ENCODE measurements at regions not wholly inside any gene's neighbourhood (a gene's known extent, or its start where the extent isn't known, plus 50 kb on each side); places are given as distances from the start of the nearest gene placed in this dataset.

DNA sequence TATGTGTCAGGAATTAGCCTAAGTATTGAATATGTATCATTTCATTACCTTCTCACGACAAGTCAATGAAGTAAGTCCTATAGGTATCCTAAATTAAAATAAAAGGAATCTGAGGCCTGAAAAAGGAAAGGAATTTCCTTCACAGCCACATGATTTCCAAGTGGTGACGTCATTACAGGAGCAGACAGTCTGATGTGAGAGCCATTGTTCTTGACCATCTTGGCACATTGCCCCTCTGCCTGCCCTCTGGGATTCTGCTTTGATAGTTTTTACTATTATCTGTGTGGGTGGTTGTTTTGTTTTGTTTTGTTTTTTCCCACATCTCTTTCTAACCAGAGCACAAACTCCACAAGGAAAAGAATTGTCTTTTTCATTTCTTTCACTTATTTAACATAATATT, 219.8 kb upstream of the UFL1 start:
- Mint-ChIP-seq H3K36me3 (no peaks in the 10 kb centered on the region), H3K27ac (no peak overlapping the region), H3K27me3 (ENCODE audit: low read depth) (no peaks in the 10 kb centered on the region), H3K4me1 (peaks cover 36% of the 10 kb centered on the region), H3K4me3 (no peak overlapping the region), H3K9me3 (peaks cover 13% of the 10 kb centered on the region)
- no peak for DNase-seq (ENCODE audit: low spot score in 2 of 2, unreplicated experiment in 2 of 2)
- TF ChIP-seq, protein P1, sequence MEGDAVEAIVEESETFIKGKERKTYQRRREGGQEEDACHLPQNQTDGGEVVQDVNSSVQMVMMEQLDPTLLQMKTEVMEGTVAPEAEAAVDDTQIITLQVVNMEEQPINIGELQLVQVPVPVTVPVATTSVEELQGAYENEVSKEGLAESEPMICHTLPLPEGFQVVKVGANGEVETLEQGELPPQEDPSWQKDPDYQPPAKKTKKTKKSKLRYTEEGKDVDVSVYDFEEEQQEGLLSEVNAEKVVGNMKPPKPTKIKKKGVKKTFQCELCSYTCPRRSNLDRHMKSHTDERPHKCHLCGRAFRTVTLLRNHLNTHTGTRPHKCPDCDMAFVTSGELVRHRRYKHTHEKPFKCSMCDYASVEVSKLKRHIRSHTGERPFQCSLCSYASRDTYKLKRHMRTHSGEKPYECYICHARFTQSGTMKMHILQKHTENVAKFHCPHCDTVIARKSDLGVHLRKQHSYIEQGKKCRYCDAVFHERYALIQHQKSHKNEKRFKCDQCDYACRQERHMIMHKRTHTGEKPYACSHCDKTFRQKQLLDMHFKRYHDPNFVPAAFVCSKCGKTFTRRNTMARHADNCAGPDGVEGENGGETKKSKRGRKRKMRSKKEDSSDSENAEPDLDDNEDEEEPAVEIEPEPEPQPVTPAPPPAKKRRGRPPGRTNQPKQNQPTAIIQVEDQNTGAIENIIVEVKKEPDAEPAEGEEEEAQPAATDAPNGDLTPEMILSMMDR (IDR thresholded peaks at IDR 0.05; ENCODE audit: unreplicated experiment), result no peak

- peaks cover 36% of the 10 kb centered on the region for H3K4me1 Mint-ChIP-seq
These were observed 218.6 kb upstream of the UFL1 start for GRCh38 chr6:96302991-96303390.

GRCh38 chr6:96304997-96305396, 216.6 kb upstream of the UFL1 start:
- Mint-ChIP-seq H3K4me1 (peaks cover 33% of the 10 kb centered on the region), H3K4me3 (no peak overlapping the region), H3K27me3 (ENCODE audit: low read depth) (no peaks in the 10 kb centered on the region), H3K9me3 (peaks cover 23% of the 10 kb centered on the region), H3K27ac (no peak overlapping the region), H3K36me3 (no peaks in the 10 kb centered on the region)
- TF ChIP-seq, protein P1 (IDR thresholded peaks at IDR 0.05; ENCODE audit: unreplicated experiment), result no peak
- DNase-seq (ENCODE audit: low spot score in 2 of 2, unreplicated experiment in 2 of 2), result no peak

More at GRCh38 chr6:96302991-96303390, 218.6 kb upstream of the UFL1 start:
- H3K36me3 Mint-ChIP-seq, result no peaks in the 10 kb centered on the region
- no peak for DNase-seq (ENCODE audit: low spot score in 2 of 2, unreplicated experiment in 2 of 2)
- H3K27me3 Mint-ChIP-seq (ENCODE audit: low read depth), result no peaks in the 10 kb centered on the region
- TF ChIP-seq, protein P1 (IDR thresholded peaks at IDR 0.05; ENCODE audit: unreplicated experiment), result no peak
- H3K4me3 Mint-ChIP-seq, result no peak overlapping the region
- no peak overlapping the region for H3K27ac Mint-ChIP-seq
- H3K9me3 Mint-ChIP-seq, result peaks cover 12% of the 10 kb centered on the region

GRCh38 chr6:96330884-96331283, 190.7 kb upstream of the UFL1 start:
- no peak for DNase-seq (ENCODE audit: low spot score in 2 of 2, unreplicated experiment in 2 of 2)
- Mint-ChIP-seq H3K36me3 (no peaks in the 10 kb centered on the region), H3K4me3 (no peak overlapping the region), H3K27ac (no peak overlapping the region), H3K27me3 (ENCODE audit: low read depth) (no peaks in the 10 kb centered on the region), H3K9me3 (peaks cover 27% of the 10 kb centered on the region), H3K4me1 (no peaks in the 10 kb centered on the region)
- TF ChIP-seq, protein P1 (IDR thresholded peaks at IDR 0.05; ENCODE audit: unreplicated experiment), result no peak

DNA sequence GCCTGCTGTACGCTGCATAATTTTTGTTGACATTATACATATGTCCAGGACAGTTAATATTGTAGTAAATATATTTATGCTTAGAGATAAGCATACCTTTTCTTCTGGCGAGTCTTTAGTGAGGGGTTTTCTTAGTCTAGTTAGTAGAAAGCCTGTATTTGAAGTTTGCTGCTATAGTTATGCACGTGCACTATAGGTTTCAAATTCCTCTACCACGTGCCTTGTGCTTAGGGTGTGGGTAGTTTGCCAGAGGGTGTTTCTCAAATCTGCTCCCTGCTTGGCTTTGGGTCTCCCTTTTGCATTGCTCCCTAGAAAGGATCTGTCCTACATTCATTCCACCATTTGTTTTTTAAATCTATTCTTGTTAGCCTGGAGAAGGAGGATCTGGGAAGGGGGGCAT, 181.4 kb upstream of the UFL1 start:
- DNase-seq (ENCODE audit: low spot score in 2 of 2, unreplicated experiment in 2 of 2), result no peak
- Mint-ChIP-seq H3K4me3 (no peak overlapping the region), H3K36me3 (peaks cover 3% of the 10 kb centered on the region), H3K27me3 (ENCODE audit: low read depth) (no peaks in the 10 kb centered on the region), H3K9me3 (peaks cover 41% of the 10 kb centered on the region), H3K4me1 (no peaks in the 10 kb centered on the region), H3K27ac (no peak overlapping the region)
- TF ChIP-seq, protein P1 (IDR thresholded peaks at IDR 0.05; ENCODE audit: unreplicated experiment), result no peak

DNA sequence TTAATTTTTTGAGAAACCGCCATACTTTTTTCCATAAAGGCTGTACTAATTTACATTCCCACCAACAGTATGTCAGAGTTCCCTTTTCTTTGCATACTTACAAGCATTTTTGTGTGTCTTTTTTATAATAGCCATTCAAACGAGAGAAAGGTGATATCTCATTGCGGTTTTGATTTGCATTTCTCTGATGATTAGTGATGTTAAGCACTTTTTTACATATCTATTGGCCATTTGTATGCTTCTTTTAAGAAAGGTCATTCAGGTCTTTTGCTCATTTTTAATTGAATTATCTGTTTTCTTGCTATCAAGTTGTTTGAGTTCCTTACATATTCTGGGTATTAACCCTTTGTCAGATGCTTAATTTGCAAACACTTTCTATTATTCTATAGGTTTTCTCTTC, 176.1 kb upstream of the UFL1 start:
- Mint-ChIP-seq H3K4me1 (no peaks in the 10 kb centered on the region), H3K27me3 (ENCODE audit: low read depth) (no peaks in the 10 kb centered on the region), H3K36me3 (peaks cover 3% of the 10 kb centered on the region), H3K9me3 (peaks cover 24% of the 10 kb centered on the region), H3K4me3 (no peak overlapping the region), H3K27ac (no peak overlapping the region)
- DNase-seq (ENCODE audit: low spot score in 2 of 2, unreplicated experiment in 2 of 2), result no peak
- TF ChIP-seq, protein P1 (IDR thresholded peaks at IDR 0.05; ENCODE audit: unreplicated experiment), result no peak
